GM12878 (cell line): ENCODE measurements at regions not wholly inside any gene's neighbourhood (a gene's known extent, or its start where the extent isn't known, plus 50 kb on each side); places are given as distances from the start of the nearest gene placed in this dataset.
"Not testable (repeated sequence)": the region's sequence is repeated elsewhere in the genome, so short reads cannot be mapped to it uniquely, and the experiment has no call there.

Experiments
- ATAC-seq: fragments of 200-7000 bp; cut with Tn5 transposase; 3 replicates; pipeline ENCODE4 v1.9.1; 2020; ENCODE audit warnings: mild to moderate bottlenecking, moderate library complexity
- BruUV-seq: library from RNA; stranded (reverse); fragments of 400-500 nt; replicated peaks from 2 replicates; lab custom pipeline; 2021; lab: Mats Ljungman, UMichigan
- CTCF ChIA-PET: fragments of 300-600 bp; sonication (Branson Sonifier 250); formaldehyde crosslinking; extraction: SDS; loops from one replicate; lab custom pipeline; 2021; ENCODE audit warnings: inconsistent platforms; lab: Yijun Ruan, JAX
- POLR2A ChIA-PET: fragments of 350-600 bp; formaldehyde crosslinking; extraction: SDS; loops from one replicate; lab custom pipeline; 2021; ENCODE audit warnings: inconsistent platforms; lab: Charles Lee
- RAD21 ChIA-PET: fragments of 300-600 bp; sonication (Branson Sonifier 250); formaldehyde crosslinking; loops from one replicate; lab custom pipeline; 2023; ENCODE audit warnings: antibody characterized with exemption; ENCODE audit not compliant: unreplicated experiment; lab: Charles Lee
- SMC1A ChIA-PET: fragments of 300-600 bp; sonication (Branson Sonifier 250); formaldehyde crosslinking; loops from one replicate; lab custom pipeline; 2023; ENCODE audit not compliant: unreplicated experiment, uncharacterized antibody; lab: Charles Lee
- DNase-seq: peaks from one replicate; pipeline ENCODE4 v3.0.0-alpha.2; 2011; ENCODE audit warnings: low read depth, low spot score
- FAIRE-seq: peaks from 3 replicates; lab custom pipeline; 2011; peaks lifted over from hg19 to GRCh38; lab: Jason Lieb, UNC
- H2AFZ ChIP-seq: 2 replicates; pipeline ENCODE4 v1.6.0; 2011; ENCODE audit warnings: low read depth, low read length, control low read depth; ENCODE audit not compliant: control insufficient read depth
- H3K27ac ChIP-seq: 2 replicates; pipeline ENCODE4 v1.5.1; 2011; ENCODE audit warnings: control low read depth; ENCODE audit not compliant: control insufficient read depth, insufficient read depth
- H3K27me3 ChIP-seq, 2 experiments: replicated peaks in 1 of 2; 2 replicates each; pipeline versions ENCODE4 v1.6.0 to v1.6.1; 2011; ENCODE audit warnings: low read length in 1 of 2; ENCODE audit not compliant: control insufficient read depth in 2 of 2, insufficient read depth in 2 of 2
- H3K36me3 ChIP-seq, 2 experiments: 2 replicates each; pipeline ENCODE4 v1.5.1; 2011; ENCODE audit warnings: low read length in 1 of 2; ENCODE audit not compliant: control insufficient read depth in 2 of 2, insufficient read depth in 2 of 2
- H3K4me1 ChIP-seq: 2 replicates; pipeline ENCODE4 v1.6.1; 2011; ENCODE audit warnings: mild to moderate bottlenecking, low read length, moderate library complexity, mixed read lengths; ENCODE audit not compliant: control insufficient read depth, insufficient read depth
- H3K4me2 ChIP-seq: 2 replicates; pipeline ENCODE4 v1.6.0; 2011; ENCODE audit warnings: control low read depth; ENCODE audit not compliant: control insufficient read depth, insufficient read depth
- H3K4me3 ChIP-seq: fragments of 200-600 bp; sonication (generic); 2 replicates; pipeline ENCODE4 v1.5.1; 2016
- H3K79me2 ChIP-seq: 2 replicates; pipeline ENCODE4 v1.6.0; 2011; ENCODE audit warnings: low read length; ENCODE audit not compliant: control insufficient read depth, insufficient read depth
- H3K9ac ChIP-seq: 2 replicates; pipeline ENCODE4 v1.8.0; 2011; ENCODE audit warnings: low read length, control low read depth, mixed read lengths; ENCODE audit not compliant: control insufficient read depth, insufficient read depth
- H3K9me3 ChIP-seq: replicated peaks from 3 replicates; pipeline ENCODE4 v1.5.1; 2011; ENCODE audit warnings: mild to moderate bottlenecking, low read length; ENCODE audit not compliant: control insufficient read depth, insufficient read depth
- H4K20me1 ChIP-seq: 2 replicates; pipeline ENCODE4 v1.6.0; 2011; ENCODE audit not compliant: control insufficient read depth, insufficient read depth
- WGBS: methylation state at CpG from one replicate; pipeline ENCODE4 v1.1.6; 2016; ENCODE audit warnings: low lambda C conversion rate; ENCODE audit not compliant: insufficient replicate concordance, insufficient coverage; ENCODE audit errors: missing lambda C conversion rate; 5-methylcytosine and 5-hydroxymethylcytosine counted together
- in situ Hi-C: fragments of 300-500 bp; cut with MboI; formaldehyde crosslinking; loops from 9 replicates; pipeline ENCODE4 v1.14.3; 2018; ENCODE audit warnings: mixed read lengths
- intact Hi-C: fragments of 100-400 bp; cut with micrococcal nuclease; formaldehyde crosslinking; loops from one replicate; pipeline ENCODE4 v1.14.2; 2022; ENCODE audit not compliant: unreplicated experiment
- TF ChIP-seq, protein P1 (sequence below), 3 experiments: IDR thresholded peaks in 2 of 3; conservative IDR thresholded peaks in 1 of 3; 2 replicates each; pipeline ENCODE4 v1.5.1; 2011; ENCODE audit warnings: low read depth in 3 of 3, low read length in 3 of 3, mild to moderate bottlenecking in 3 of 3, control low read depth in 2 of 3, moderate library complexity in 2 of 3, inconsistent platforms in 1 of 3, mixed read lengths in 1 of 3; ENCODE audit not compliant: control insufficient read depth in 2 of 3, insufficient read depth in 1 of 3; ENCODE audit errors: extremely low read depth in 1 of 3

DNA sequence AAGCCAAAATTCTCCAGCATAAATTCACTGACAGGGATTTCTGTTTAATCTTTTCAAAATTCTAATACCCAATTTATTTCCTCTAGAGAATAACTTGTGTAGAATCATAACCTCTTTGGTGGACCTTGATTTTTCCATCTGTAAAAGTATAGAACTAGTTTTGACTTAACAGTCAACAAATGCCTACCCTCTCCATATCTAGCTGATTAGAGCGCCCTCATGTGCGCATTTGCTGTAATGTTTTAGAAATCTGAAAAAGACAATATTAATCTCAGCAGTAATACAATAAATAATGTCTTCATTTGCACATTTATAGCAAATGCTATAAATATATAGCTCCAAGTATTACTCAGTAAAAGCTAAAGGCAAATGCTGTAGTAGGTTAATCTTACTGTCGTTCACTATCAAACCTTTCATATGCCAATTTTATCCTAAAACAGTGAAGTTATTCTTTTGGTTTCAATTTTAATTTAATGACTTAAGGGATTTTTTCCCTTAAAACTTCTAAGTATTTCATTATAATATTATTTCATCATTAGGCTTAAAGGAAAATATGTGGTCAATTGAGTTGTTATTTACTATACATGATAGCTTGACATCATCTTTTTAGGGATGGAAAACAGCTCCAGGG, 153.6 kb upstream of the EFCAB3 start:
- H3K4me3 ChIP-seq, FAIRE-seq, H3K9ac ChIP-seq, H3K27ac ChIP-seq, H2AFZ ChIP-seq, intact Hi-C loops, H3K36me3 ChIP-seq, POLR2A ChIA-PET, H3K4me1 ChIP-seq, H3K9me3 ChIP-seq, ATAC-seq, H3K79me2 ChIP-seq, DNase-seq, H3K27me3 ChIP-seq, BruUV-seq, in situ Hi-C loops, H3K4me2 ChIP-seq, H4K20me1 ChIP-seq: not testable (repeated sequence)
- CTCF ChIA-PET: interaction anchor here (0.6 to 1.3 kb wide), 2 partner anchors 117 to 688 kb away, joined by 3 to 4 read pairs; no protein-coding TSS in a partner anchor
- WGBS: 4% methylated on average over 3 of the region's 3 CpGs
- TF ChIP-seq, protein P1, sequence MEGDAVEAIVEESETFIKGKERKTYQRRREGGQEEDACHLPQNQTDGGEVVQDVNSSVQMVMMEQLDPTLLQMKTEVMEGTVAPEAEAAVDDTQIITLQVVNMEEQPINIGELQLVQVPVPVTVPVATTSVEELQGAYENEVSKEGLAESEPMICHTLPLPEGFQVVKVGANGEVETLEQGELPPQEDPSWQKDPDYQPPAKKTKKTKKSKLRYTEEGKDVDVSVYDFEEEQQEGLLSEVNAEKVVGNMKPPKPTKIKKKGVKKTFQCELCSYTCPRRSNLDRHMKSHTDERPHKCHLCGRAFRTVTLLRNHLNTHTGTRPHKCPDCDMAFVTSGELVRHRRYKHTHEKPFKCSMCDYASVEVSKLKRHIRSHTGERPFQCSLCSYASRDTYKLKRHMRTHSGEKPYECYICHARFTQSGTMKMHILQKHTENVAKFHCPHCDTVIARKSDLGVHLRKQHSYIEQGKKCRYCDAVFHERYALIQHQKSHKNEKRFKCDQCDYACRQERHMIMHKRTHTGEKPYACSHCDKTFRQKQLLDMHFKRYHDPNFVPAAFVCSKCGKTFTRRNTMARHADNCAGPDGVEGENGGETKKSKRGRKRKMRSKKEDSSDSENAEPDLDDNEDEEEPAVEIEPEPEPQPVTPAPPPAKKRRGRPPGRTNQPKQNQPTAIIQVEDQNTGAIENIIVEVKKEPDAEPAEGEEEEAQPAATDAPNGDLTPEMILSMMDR (IDR thresholded peaks at IDR 0.05 in 2 of 3, conservative IDR thresholded peaks at IDR 0.05 in 1 of 3; ENCODE audit: control insufficient read depth in 2 of 3, extremely low read depth in 1 of 3, insufficient read depth in 1 of 3, low read depth in 3 of 3, low read length in 3 of 3): 0 out of 6 replicates have a peak, but pooled peaks of 1 of the 3 experiments have one; percentile 5
- SMC1A ChIA-PET: interaction anchor here (1.0 kb wide), 1 partner anchor 115 kb away, joined by 4 read pairs; no protein-coding TSS in a partner anchor
- RAD21 ChIA-PET: interaction anchor here (1.8 kb wide), 1 partner anchor 117 kb away, joined by 8 read pairs; no protein-coding TSS in a partner anchor

DNA sequence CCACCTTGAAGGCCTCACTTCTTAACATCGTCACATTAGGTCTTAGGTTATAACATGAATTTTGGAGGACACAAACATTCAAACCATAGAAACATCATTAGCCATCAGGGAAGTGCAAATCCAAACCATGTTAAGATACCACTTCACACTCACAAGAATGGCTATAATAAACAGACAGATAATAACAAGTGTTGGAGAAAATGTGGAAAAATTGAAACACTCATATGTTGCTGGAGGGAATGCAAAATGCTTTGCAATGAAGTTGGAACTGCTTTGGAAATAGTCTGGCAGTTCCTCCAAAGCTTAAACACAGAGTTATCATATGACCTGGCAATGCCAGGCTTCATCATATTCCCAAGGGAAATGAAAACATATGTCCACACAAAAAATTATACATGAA, 156.8 kb upstream of the EFCAB3 start:
- BruUV-seq, H3K27ac ChIP-seq, H2AFZ ChIP-seq, POLR2A ChIA-PET, H3K4me3 ChIP-seq, H3K79me2 ChIP-seq, RAD21 ChIA-PET, H3K27me3 ChIP-seq, H4K20me1 ChIP-seq, H3K9ac ChIP-seq, in situ Hi-C loops, H3K4me1 ChIP-seq, H3K36me3 ChIP-seq, CTCF ChIA-PET, DNase-seq, H3K9me3 ChIP-seq, intact Hi-C loops, FAIRE-seq, H3K4me2 ChIP-seq, SMC1A ChIA-PET, ATAC-seq: not testable (repeated sequence)
- 50% methylated on average over 1 of the region's 1 CpG for WGBS
